NB4 (cell line): ENCODE measurements at regions not wholly inside any gene's neighbourhood (a gene's known extent, or its start where the extent isn't known, plus 50 kb on each side); places are given as distances from the start of the nearest gene placed in this dataset.

Experiments used
- CTCF ChIP-seq: IDR thresholded peaks from one replicate; pipeline ENCODE4 v1.5.1; 2012; ENCODE audit warnings: low read depth, low read length
- MAX ChIP-seq: IDR thresholded peaks from 2 replicates; pipeline ENCODE4 v1.6.1; 2011; ENCODE audit warnings: low read depth, low read length
- MYC ChIP-seq: IDR thresholded peaks from 2 replicates; pipeline ENCODE4 v1.6.1; 2011; ENCODE audit warnings: low read depth, low read length
- POLR2A ChIP-seq: IDR thresholded peaks from 2 replicates; pipeline ENCODE4 v1.6.1; 2011; ENCODE audit warnings: mild to moderate bottlenecking; ENCODE audit not compliant: insufficient read length; ENCODE audit errors: extremely low read depth

- TF ChIP-seq CTCF (no peak), POLR2A (no peak), MAX (no peak), MYC (no peak)
Measured at GRCh38 chr4:23366557-23366906, 523.3 kb downstream of the PPARGC1A start.
